ENCODE measurements at regions not wholly inside any gene's neighbourhood (a gene's known extent, or its start where the extent isn't known, plus 50 kb on each side); places are given as distances from the start of the nearest gene placed in this dataset.

- DNase-seq (ENCODE audit: low spot score), result no peak
Measured at GRCh38 chr4:164408831-164409230, 345.1 kb upstream of the SMIM31 start.

- DNase-seq (ENCODE audit: low spot score), result no peak
Measured at GRCh38 chr4:164410401-164410800, 343.5 kb upstream of the SMIM31 start.

GRCh38 chr4:164412246-164412645 lies 341.7 kb upstream of the SMIM31 start:
- no peak for DNase-seq (ENCODE audit: low spot score)

- no peak for DNase-seq (ENCODE audit: low spot score)
Measured at GRCh38 chr4:164413743-164414142, 340.2 kb upstream of the SMIM31 start.

GRCh38 chr4:164423819-164424218 lies 330.1 kb upstream of the SMIM31 start:
- no peak for DNase-seq (ENCODE audit: low spot score)

- DNase-seq (ENCODE audit: low spot score), result no peak
Measured at GRCh38 chr4:164424846-164425245, 329.1 kb upstream of the SMIM31 start.

- DNase-seq (ENCODE audit: low spot score), result no peak
Measured at GRCh38 chr4:164428561-164428960, 325.4 kb upstream of the SMIM31 start.

GRCh38 chr4:164438321-164438720 lies 315.6 kb upstream of the SMIM31 start:
- no peak for DNase-seq (ENCODE audit: low spot score)

- DNase-seq (ENCODE audit: low spot score), result no peak
Measured at GRCh38 chr4:164439037-164439436, 314.9 kb upstream of the SMIM31 start.

GRCh38 chr4:164440199-164440598 lies 313.7 kb upstream of the SMIM31 start:
- DNase-seq (ENCODE audit: low spot score), result no peak

GRCh38 chr4:164441109-164441508 lies 312.8 kb upstream of the SMIM31 start:
- DNase-seq (ENCODE audit: low spot score), result no peak

- DNase-seq (ENCODE audit: low spot score), result no peak
Measured at GRCh38 chr4:164442180-164442579, 311.8 kb upstream of the SMIM31 start.

GRCh38 chr4:164446516-164446915 lies 307.4 kb upstream of the SMIM31 start:
- no peak for DNase-seq (ENCODE audit: low spot score)

- DNase-seq (ENCODE audit: low spot score), result no peak
Measured at GRCh38 chr4:164461901-164462300, 292.0 kb upstream of the SMIM31 start.

- DNase-seq (ENCODE audit: low spot score), result no peak
Measured at GRCh38 chr4:164462471-164462870, 291.5 kb upstream of the SMIM31 start.

GRCh38 chr4:164464313-164464712 lies 289.6 kb upstream of the SMIM31 start:
- DNase-seq (ENCODE audit: low spot score), result no peak

- DNase-seq (ENCODE audit: low spot score), result no peak
Measured at GRCh38 chr4:164467493-164467892, 286.4 kb upstream of the SMIM31 start.

GRCh38 chr4:164481306-164482091 lies 272.4 kb upstream of the SMIM31 start:
- no peak for DNase-seq (ENCODE audit: low spot score)

GRCh38 chr4:164482092-164482404 lies 271.9 kb upstream of the SMIM31 start:
- no peak for DNase-seq (ENCODE audit: low spot score)

- DNase-seq (ENCODE audit: low spot score), result no peak
Measured at GRCh38 chr4:164482758-164483157, 271.2 kb upstream of the SMIM31 start.

GRCh38 chr4:164483711-164484110 lies 270.2 kb upstream of the SMIM31 start:
- no peak for DNase-seq (ENCODE audit: low spot score)

- no peak for DNase-seq (ENCODE audit: low spot score)
Measured at GRCh38 chr4:164484551-164484950, 269.4 kb upstream of the SMIM31 start.

- no peak for DNase-seq (ENCODE audit: low spot score)
Measured at GRCh38 chr4:164485136-164485535, 268.8 kb upstream of the SMIM31 start.

- no peak for DNase-seq (ENCODE audit: low spot score)
Measured at GRCh38 chr4:164488114-164488513, 265.8 kb upstream of the SMIM31 start.

Data from AG08395 (cell line).